ENCODE measurements at regions not wholly inside any gene's neighbourhood (a gene's known extent, or its start where the extent isn't known, plus 50 kb on each side); places are given as distances from the start of the nearest gene placed in this dataset.

DNA sequence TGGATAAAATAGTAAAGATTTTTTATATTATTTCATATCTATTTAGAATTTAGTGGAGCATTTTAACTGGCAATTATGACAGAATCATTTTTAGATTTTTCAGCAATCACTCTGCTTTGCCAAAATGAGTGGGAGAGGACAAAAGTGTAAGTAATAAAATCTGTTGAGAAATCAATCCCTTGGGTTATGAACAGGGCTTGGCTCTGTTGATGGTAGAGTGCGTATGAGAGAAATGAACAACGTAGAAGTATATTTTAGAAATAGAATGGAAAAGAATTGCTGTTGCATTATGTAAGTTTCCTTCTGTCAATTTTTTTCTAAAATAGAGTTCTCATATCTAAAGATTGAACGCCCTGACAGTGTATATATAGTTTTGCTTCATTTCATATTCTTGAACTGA, 154.1 kb upstream of the PRDM9 start:
- H3K4me1 ChIP-seq (ENCODE audit: insufficient read depth, low read length), result no peaks in the 10 kb centered on the region
- H3K27ac ChIP-seq (ENCODE audit: low read length), result no peak overlapping the region
- no peaks in the 10 kb centered on the region for H3K36me3 ChIP-seq (ENCODE audit: insufficient read depth, low read depth, low read length)
- no peaks in the 10 kb centered on the region for H3K9me3 ChIP-seq (ENCODE audit: insufficient read depth, low read depth, low read length)
- H3K4me3 ChIP-seq (ENCODE audit: low read length), result no peak overlapping the region
- no peak overlapping the region for H3K9ac ChIP-seq (ENCODE audit: low read depth, low read length)
- no peaks in the 10 kb centered on the region for H3K27me3 ChIP-seq (ENCODE audit: insufficient read depth, low read length)

DNA sequence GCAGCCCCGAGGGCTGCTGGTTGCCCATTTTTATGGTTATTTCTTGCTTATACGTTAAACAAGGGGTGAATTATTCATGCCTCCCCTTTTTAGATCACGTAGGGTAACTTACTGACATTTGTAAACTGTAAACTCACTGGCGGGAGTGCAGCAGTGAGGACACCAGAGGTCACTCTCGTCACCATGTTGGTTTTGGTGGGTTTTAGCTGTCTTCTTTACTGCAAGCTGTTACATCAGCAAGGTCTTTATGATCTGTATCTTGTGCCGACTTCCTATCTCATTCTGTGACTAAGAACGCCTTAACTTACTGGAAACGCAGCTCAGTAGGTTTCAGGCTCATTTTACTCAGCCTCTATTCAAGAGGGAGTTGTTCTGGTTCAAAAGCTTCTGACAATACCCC, 155.0 kb upstream of the PRDM9 start:
- Histone ChIP-seq H3K27me3 (ENCODE audit: insufficient read depth, low read length) (no peaks in the 10 kb centered on the region), H3K4me1 (ENCODE audit: insufficient read depth, low read length) (no peaks in the 10 kb centered on the region), H3K4me3 (ENCODE audit: low read length) (no peak overlapping the region), H3K27ac (ENCODE audit: low read length) (no peak overlapping the region), H3K9me3 (ENCODE audit: insufficient read depth, low read depth, low read length) (no peaks in the 10 kb centered on the region), H3K36me3 (ENCODE audit: insufficient read depth, low read depth, low read length) (no peaks in the 10 kb centered on the region), H3K9ac (ENCODE audit: low read depth, low read length) (no peak overlapping the region)

- Histone ChIP-seq H3K9ac (ENCODE audit: low read depth, low read length) (no peak overlapping the region), H3K36me3 (ENCODE audit: insufficient read depth, low read depth, low read length) (no peaks in the 10 kb centered on the region), H3K27me3 (ENCODE audit: insufficient read depth, low read length) (no peaks in the 10 kb centered on the region), H3K9me3 (ENCODE audit: insufficient read depth, low read depth, low read length) (no peaks in the 10 kb centered on the region), H3K4me3 (ENCODE audit: low read length) (no peak overlapping the region), H3K4me1 (ENCODE audit: insufficient read depth, low read length) (no peaks in the 10 kb centered on the region), H3K27ac (ENCODE audit: low read length) (no peak overlapping the region)
Measured at GRCh38 chr5:23343121-23343520, 164.3 kb upstream of the PRDM9 start.

DNA sequence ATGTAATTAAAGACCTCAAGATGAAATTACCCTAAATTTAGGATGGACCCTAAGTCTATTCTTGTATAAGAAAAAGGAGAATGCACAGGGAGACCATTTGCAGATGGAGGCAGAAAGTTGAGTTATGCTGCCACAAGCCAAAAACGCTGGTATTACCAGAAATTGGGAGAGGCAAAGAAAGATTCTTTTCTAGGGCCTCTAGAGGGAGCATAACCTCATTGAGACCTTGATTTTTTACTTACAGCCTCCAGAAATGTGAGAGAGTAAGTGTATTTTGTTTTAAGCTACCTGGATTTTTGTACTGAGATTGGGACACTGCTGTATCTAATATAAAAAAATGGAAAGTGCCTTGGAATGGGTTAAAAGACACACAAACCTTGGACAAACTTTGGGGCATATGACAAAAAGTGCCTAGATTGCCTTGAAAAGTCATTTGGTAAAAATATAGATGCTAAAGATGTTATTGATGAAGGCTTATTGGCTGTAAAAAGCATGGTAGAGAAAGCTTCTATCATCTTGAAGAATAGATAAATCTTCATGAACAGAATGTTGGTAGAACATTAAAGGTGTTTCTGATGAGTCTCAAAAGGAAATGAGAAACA, 174.7 kb upstream of the PRDM9 start:
- no peaks in the 10 kb centered on the region for H3K27me3 ChIP-seq (ENCODE audit: insufficient read depth, low read length)
- H3K4me3 ChIP-seq (ENCODE audit: low read length), result no peak overlapping the region

GRCh38 chr5:23330726-23331125, 176.7 kb upstream of the PRDM9 start:
- Histone ChIP-seq H3K4me1 (ENCODE audit: insufficient read depth, low read length) (no peaks in the 10 kb centered on the region), H3K27ac (ENCODE audit: low read length) (no peak overlapping the region), H3K27me3 (ENCODE audit: insufficient read depth, low read length) (no peaks in the 10 kb centered on the region), H3K4me3 (ENCODE audit: low read length) (no peak overlapping the region), H3K36me3 (ENCODE audit: insufficient read depth, low read depth, low read length) (no peaks in the 10 kb centered on the region), H3K9me3 (ENCODE audit: insufficient read depth, low read depth, low read length) (no peaks in the 10 kb centered on the region), H3K9ac (ENCODE audit: low read depth, low read length) (no peak overlapping the region)

More for the DNA sequence above, 174.7 kb upstream of the PRDM9 start:
- H3K9ac ChIP-seq (ENCODE audit: low read depth, low read length), result no peak overlapping the region
- no peak overlapping the region for H3K27ac ChIP-seq (ENCODE audit: low read length)
- no peaks in the 10 kb centered on the region for H3K4me1 ChIP-seq (ENCODE audit: insufficient read depth, low read length)
- no peaks in the 10 kb centered on the region for H3K9me3 ChIP-seq (ENCODE audit: insufficient read depth, low read depth, low read length)
- no peaks in the 10 kb centered on the region for H3K36me3 ChIP-seq (ENCODE audit: insufficient read depth, low read depth, low read length)

- Histone ChIP-seq H3K4me1 (ENCODE audit: insufficient read depth, low read length) (peaks cover 5% of the 10 kb centered on the region; the same call in 1 of the 2 replicates), H3K27me3 (ENCODE audit: insufficient read depth, low read length) (no peaks in the 10 kb centered on the region), H3K36me3 (ENCODE audit: insufficient read depth, low read depth, low read length) (no peaks in the 10 kb centered on the region), H3K9me3 (ENCODE audit: insufficient read depth, low read depth, low read length) (no peaks in the 10 kb centered on the region), H3K4me3 (ENCODE audit: low read length) (no peak overlapping the region), H3K9ac (ENCODE audit: low read depth, low read length) (no peak overlapping the region), H3K27ac (ENCODE audit: low read length) (no peak overlapping the region)
Measured at GRCh38 chr5:23319901-23320300, 187.5 kb upstream of the PRDM9 start.

GRCh38 chr5:23318960-23319359, 188.4 kb upstream of the PRDM9 start:
- no peaks in the 10 kb centered on the region for H3K27me3 ChIP-seq (ENCODE audit: insufficient read depth, low read length)
- no peak overlapping the region for H3K4me3 ChIP-seq (ENCODE audit: low read length)
- H3K9me3 ChIP-seq (ENCODE audit: insufficient read depth, low read depth, low read length), result no peaks in the 10 kb centered on the region
- no peaks in the 10 kb centered on the region for H3K36me3 ChIP-seq (ENCODE audit: insufficient read depth, low read depth, low read length)
- no peak overlapping the region for H3K9ac ChIP-seq (ENCODE audit: low read depth, low read length)
- H3K27ac ChIP-seq (ENCODE audit: low read length), result no peak overlapping the region
- H3K4me1 ChIP-seq (ENCODE audit: insufficient read depth, low read length), result peaks cover 5% of the 10 kb centered on the region; the same call in 1 of the 2 replicates

DNA sequence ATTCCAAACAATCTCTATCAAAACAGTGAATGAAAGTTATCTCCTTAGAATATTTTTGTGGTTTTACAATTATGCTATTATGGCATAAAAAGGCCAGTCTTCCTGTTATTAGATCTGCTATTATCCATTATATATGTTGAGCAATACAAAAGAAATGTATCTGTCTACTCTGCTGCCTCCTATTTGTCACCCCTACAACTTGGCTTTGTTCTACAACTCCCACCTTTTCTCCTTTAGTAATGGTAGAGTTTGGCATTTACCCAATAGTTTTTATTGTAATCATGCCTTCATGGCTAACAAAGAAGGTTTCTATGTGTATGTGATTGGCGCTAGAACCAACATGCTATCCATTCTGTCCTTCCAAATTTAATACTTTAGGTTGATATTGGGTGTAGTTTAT, 189.2 kb upstream of the PRDM9 start:
- no peaks in the 10 kb centered on the region for H3K36me3 ChIP-seq (ENCODE audit: insufficient read depth, low read depth, low read length)
- no peak overlapping the region for H3K4me3 ChIP-seq (ENCODE audit: low read length)
- H3K9me3 ChIP-seq (ENCODE audit: insufficient read depth, low read depth, low read length), result no peaks in the 10 kb centered on the region
- no peak overlapping the region for H3K27ac ChIP-seq (ENCODE audit: low read length)
- H3K9ac ChIP-seq (ENCODE audit: low read depth, low read length), result no peak overlapping the region
- peaks cover 5% of the 10 kb centered on the region; the same call in 1 of the 2 replicates for H3K4me1 ChIP-seq (ENCODE audit: insufficient read depth, low read length)
- no peaks in the 10 kb centered on the region for H3K27me3 ChIP-seq (ENCODE audit: insufficient read depth, low read length)

DNA sequence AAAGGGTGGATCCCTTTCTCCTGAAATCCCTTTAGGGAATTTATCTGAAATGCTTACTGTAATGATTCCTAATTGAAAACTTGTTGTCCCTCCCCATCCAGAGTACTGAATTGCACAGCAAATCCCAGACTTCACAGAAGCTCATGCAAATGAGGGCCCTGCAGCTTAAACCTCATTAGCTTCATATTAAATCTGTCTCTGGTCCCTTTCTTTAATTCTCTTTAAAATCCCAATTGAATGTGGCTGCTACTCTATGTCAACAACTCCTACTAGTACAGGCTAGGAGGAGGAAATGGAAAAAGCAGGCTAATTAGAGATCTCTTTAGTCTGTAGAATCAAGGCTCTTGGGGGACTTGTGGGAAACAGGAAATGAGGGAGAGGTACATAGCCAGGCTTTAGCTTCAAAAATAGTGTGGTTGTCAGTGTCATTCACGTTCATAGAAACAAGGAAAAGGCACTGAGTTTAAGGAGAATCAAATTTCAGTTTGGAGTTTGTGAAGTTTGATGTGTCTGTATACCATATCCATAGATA, 191.3 kb upstream of the PRDM9 start:
- Histone ChIP-seq H3K9ac (ENCODE audit: low read depth, low read length) (no peak overlapping the region), H3K27ac (ENCODE audit: low read length) (no peak overlapping the region), H3K27me3 (ENCODE audit: insufficient read depth, low read length) (no peaks in the 10 kb centered on the region), H3K36me3 (ENCODE audit: insufficient read depth, low read depth, low read length) (no peaks in the 10 kb centered on the region), H3K9me3 (ENCODE audit: insufficient read depth, low read depth, low read length) (no peaks in the 10 kb centered on the region), H3K4me1 (ENCODE audit: insufficient read depth, low read length) (peaks cover 5% of the 10 kb centered on the region; the same call in 1 of the 2 replicates), H3K4me3 (ENCODE audit: low read length) (no peak overlapping the region)

- Histone ChIP-seq H3K4me1 (ENCODE audit: insufficient read depth, low read length) (peaks cover 5% of the 10 kb centered on the region; the same call in 1 of the 2 replicates), H3K9me3 (ENCODE audit: insufficient read depth, low read depth, low read length) (no peaks in the 10 kb centered on the region), H3K27me3 (ENCODE audit: insufficient read depth, low read length) (no peaks in the 10 kb centered on the region), H3K9ac (ENCODE audit: low read depth, low read length) (no peak overlapping the region), H3K36me3 (ENCODE audit: insufficient read depth, low read depth, low read length) (no peaks in the 10 kb centered on the region), H3K4me3 (ENCODE audit: low read length) (no peak overlapping the region), H3K27ac (ENCODE audit: low read length) (no peak overlapping the region)
Measured at GRCh38 chr5:23314827-23315226, 192.6 kb upstream of the PRDM9 start.

DNA sequence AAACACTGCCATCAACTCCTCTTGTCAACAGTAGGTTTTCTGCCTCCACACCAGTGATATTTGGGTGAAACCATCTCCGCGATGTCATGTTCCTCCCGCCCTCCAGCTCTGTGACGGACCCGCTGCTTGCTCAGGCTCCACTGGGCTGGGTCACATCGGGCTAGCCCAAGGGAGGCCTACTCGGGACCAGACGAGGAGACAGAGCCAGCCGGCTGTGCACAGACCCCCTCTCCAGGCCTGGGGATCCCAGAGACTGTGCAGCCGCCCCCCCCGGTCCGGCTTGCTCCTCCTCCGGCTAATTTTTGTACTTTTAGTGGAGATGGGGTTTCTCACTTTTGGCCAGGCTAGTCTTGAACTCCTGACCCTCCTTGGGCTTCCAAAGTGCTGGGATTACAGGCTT, 202.4 kb upstream of the PRDM9 start:
- Histone ChIP-seq H3K27ac (ENCODE audit: low read length) (no peak overlapping the region), H3K9me3 (ENCODE audit: insufficient read depth, low read depth, low read length) (peaks cover 4% of the 10 kb centered on the region; the same call in 1 of the 2 replicates), H3K4me1 (ENCODE audit: insufficient read depth, low read length) (no peaks in the 10 kb centered on the region), H3K36me3 (ENCODE audit: insufficient read depth, low read depth, low read length) (no peaks in the 10 kb centered on the region), H3K9ac (ENCODE audit: low read depth, low read length) (no peak overlapping the region), H3K4me3 (ENCODE audit: low read length) (no peak overlapping the region), H3K27me3 (ENCODE audit: insufficient read depth, low read length) (no peaks in the 10 kb centered on the region)

DNA sequence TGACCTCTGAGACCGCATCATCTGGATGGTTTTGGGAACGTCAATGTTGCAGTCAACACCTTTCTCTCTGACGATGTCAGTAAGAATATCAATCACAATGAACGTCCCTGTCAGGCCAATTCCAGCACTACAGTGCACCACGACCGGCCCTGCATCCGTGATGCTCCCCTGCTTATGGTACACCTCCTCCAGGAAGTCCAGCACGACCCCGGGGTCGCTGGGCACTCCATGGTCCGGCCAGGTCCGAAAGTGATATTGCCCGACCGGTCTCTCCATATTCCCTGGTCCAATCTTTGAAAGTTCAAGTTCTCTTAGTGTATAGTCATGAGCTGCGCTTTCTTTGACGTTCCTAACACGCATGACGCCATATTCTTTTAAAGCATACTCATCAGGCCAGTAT, 203.6 kb upstream of the PRDM9 start:
- Histone ChIP-seq H3K27ac (ENCODE audit: low read length) (no peak overlapping the region), H3K4me1 (ENCODE audit: insufficient read depth, low read length) (no peaks in the 10 kb centered on the region), H3K27me3 (ENCODE audit: insufficient read depth, low read length) (no peaks in the 10 kb centered on the region), H3K4me3 (ENCODE audit: low read length) (no peak overlapping the region), H3K9me3 (ENCODE audit: insufficient read depth, low read depth, low read length) (peaks cover 4% of the 10 kb centered on the region; the same call in 1 of the 2 replicates), H3K36me3 (ENCODE audit: insufficient read depth, low read depth, low read length) (no peaks in the 10 kb centered on the region), H3K9ac (ENCODE audit: low read depth, low read length) (no peak overlapping the region)
